Loucy (cell line): ENCODE measurements at regions not wholly inside any gene's neighbourhood (a gene's known extent, or its start where the extent isn't known, plus 50 kb on each side); places are given as distances from the start of the nearest gene placed in this dataset.

ENCODE experiments used
- H2AFZ ChIP-seq: fragments of 200-600 bp; sonication (generic); 2 replicates; pipeline ENCODE4 v1.6.0; 2016; ENCODE audit warnings: antibody characterized with exemption, mild to moderate bottlenecking, low read length, moderate library complexity
- H3F3A ChIP-seq: fragments of 200-600 bp; 2 replicates; pipeline ENCODE4 v1.6.0; 2016; ENCODE audit warnings: antibody characterized with exemption, low read depth, mild to moderate bottlenecking
- H3K27me3 ChIP-seq: fragments of 200-600 bp; sonication (generic); 2 replicates; pipeline ENCODE4 v1.6.1; 2014; ENCODE audit warnings: low read length, mild to moderate bottlenecking; ENCODE audit not compliant: insufficient read depth, poor library complexity, severe bottlenecking
- H3K36me3 ChIP-seq: fragments of 200-600 bp; sonication (generic); 2 replicates; pipeline ENCODE4 v1.6.1; 2016; ENCODE audit warnings: low read length; ENCODE audit not compliant: insufficient read depth
- H3K4me1 ChIP-seq: fragments of 200-600 bp; sonication (generic); 2 replicates; pipeline ENCODE4 v1.5.1; 2014; ENCODE audit warnings: low read length, mild to moderate bottlenecking; ENCODE audit not compliant: insufficient read depth, poor library complexity, severe bottlenecking
- H3K4me2 ChIP-seq: fragments of 200-600 bp; sonication (generic); 2 replicates; pipeline ENCODE4 v1.6.0; 2014; ENCODE audit warnings: antibody characterized with exemption, low read length, low read depth, mild to moderate bottlenecking; ENCODE audit not compliant: poor library complexity, severe bottlenecking
- H3K4me3 ChIP-seq: fragments of 200-600 bp; sonication (generic); 2 replicates; pipeline ENCODE4 v1.5.1; 2014; ENCODE audit warnings: low read length, mild to moderate bottlenecking, mixed read lengths; ENCODE audit not compliant: poor library complexity, severe bottlenecking
- H3K79me2 ChIP-seq: fragments of 200-600 bp; sonication (generic); 2 replicates; pipeline ENCODE4 v1.6.1; 2014; ENCODE audit warnings: low read length; ENCODE audit not compliant: insufficient read depth
- H3K9ac ChIP-seq: fragments of 200-600 bp; sonication (generic); 2 replicates; pipeline ENCODE4 v1.6.0; 2014; ENCODE audit warnings: mild to moderate bottlenecking, low read depth, low read length, moderate library complexity; ENCODE audit not compliant: poor library complexity, severe bottlenecking
- H3K9me2 ChIP-seq: fragments of 200-600 bp; sonication (generic); replicated peaks from 2 replicates; pipeline ENCODE4 v1.6.1; 2016; ENCODE audit warnings: low read depth, low read length, mixed read lengths
- H3K9me3 ChIP-seq: fragments of 200-600 bp; sonication (generic); 2 replicates; pipeline ENCODE4 v1.6.1; 2014; ENCODE audit warnings: mild to moderate bottlenecking, antibody characterized with exemption, low read length, low read depth; ENCODE audit not compliant: insufficient read depth
- H4K20me1 ChIP-seq: fragments of 200-600 bp; sonication (generic); 2 replicates; pipeline ENCODE4 v1.6.0; 2014; ENCODE audit warnings: antibody characterized with exemption, low read length, mild to moderate bottlenecking; ENCODE audit not compliant: insufficient read depth, poor library complexity, severe bottlenecking
- CTCF ChIP-seq: fragments of 200-600 bp; sonication (generic); conservative IDR thresholded peaks from 2 replicates; pipeline ENCODE4 v1.5.1; 2014; ENCODE audit warnings: mild to moderate bottlenecking, antibody characterized with exemption, low read length
- EZH2phosphoT487 ChIP-seq: fragments of 200-600 bp; IDR thresholded peaks from 2 replicates; pipeline ENCODE4 v1.6.1; 2018; ENCODE audit warnings: antibody characterized with exemption, mild to moderate bottlenecking, moderate library complexity, borderline replicate concordance

DNA sequence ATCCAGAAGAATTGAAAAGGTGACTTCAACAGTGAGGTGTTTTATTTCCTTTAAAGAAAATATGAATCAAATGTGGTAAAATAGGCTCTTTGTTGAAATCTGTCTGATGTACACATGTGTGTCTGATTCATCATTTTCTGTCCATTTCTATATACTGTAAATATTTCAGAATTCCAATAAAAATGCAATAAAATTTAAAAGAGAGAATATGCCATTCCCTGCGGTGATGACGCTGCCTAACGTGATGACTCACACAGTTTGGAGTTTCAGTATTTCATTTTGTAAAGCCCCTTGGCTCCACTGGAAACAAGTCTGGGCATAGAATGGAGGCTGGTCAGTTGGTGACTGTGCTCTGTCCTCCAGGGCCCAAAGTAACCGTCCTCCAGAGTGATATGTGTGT is 482.5 kb upstream of the CDH5 start:
- no peaks in the 10 kb centered on the region for H3F3A ChIP-seq

GRCh38 chr16:65878347-65878746 is 488.1 kb upstream of the CDH5 start:
- Histone ChIP-seq H3K79me2 (no peaks in the 10 kb centered on the region), H3K36me3 (no peaks in the 10 kb centered on the region), H3K4me2 (no peak overlapping the region), H3K4me3 (no peak overlapping the region), H4K20me1 (no peaks in the 10 kb centered on the region), H3K9me3 (no peaks in the 10 kb centered on the region), H3K27me3 (no peaks in the 10 kb centered on the region), H3K9ac (no peak overlapping the region), H3K9me2 (no peaks in the 10 kb centered on the region), H3F3A (no peaks in the 10 kb centered on the region), H3K4me1 (no peaks in the 10 kb centered on the region), H2AFZ (no peak overlapping the region)
- TF ChIP-seq CTCF (no peak), EZH2phosphoT487 (no peak)

More for the DNA sequence above, 482.5 kb upstream of the CDH5 start:
- no peak overlapping the region for H3K9ac ChIP-seq
- TF ChIP-seq EZH2phosphoT487 (no peak), CTCF (no peak)
- H2AFZ ChIP-seq, result no peak overlapping the region
- H3K4me3 ChIP-seq, result no peak overlapping the region
- no peaks in the 10 kb centered on the region for H3K4me1 ChIP-seq
- H4K20me1 ChIP-seq, result no peaks in the 10 kb centered on the region
- no peaks in the 10 kb centered on the region for H3K9me3 ChIP-seq
- no peaks in the 10 kb centered on the region for H3K27me3 ChIP-seq
- no peaks in the 10 kb centered on the region for H3K79me2 ChIP-seq
- H3K4me2 ChIP-seq, result no peak overlapping the region
- no peaks in the 10 kb centered on the region for H3K9me2 ChIP-seq
- no peaks in the 10 kb centered on the region for H3K36me3 ChIP-seq

- H3K9me3 ChIP-seq, result no peaks in the 10 kb centered on the region
- no peak overlapping the region for H2AFZ ChIP-seq
- H3K4me1 ChIP-seq, result no peaks in the 10 kb centered on the region
- no peaks in the 10 kb centered on the region for H3K79me2 ChIP-seq
- no peak overlapping the region for H3K4me3 ChIP-seq
- TF ChIP-seq EZH2phosphoT487, result no peak
- no peak for TF ChIP-seq CTCF
- H3F3A ChIP-seq, result no peaks in the 10 kb centered on the region
- H3K27me3 ChIP-seq, result no peaks in the 10 kb centered on the region
- H3K9me2 ChIP-seq, result no peaks in the 10 kb centered on the region
- no peak overlapping the region for H3K9ac ChIP-seq
- no peak overlapping the region for H3K4me2 ChIP-seq
- H4K20me1 ChIP-seq, result no peaks in the 10 kb centered on the region
- H3K36me3 ChIP-seq, result no peaks in the 10 kb centered on the region
Measured at GRCh38 chr16:65876624-65877023, 489.9 kb upstream of the CDH5 start.
